Panc1 (cell line): ENCODE measurements at regions not wholly inside any gene's neighbourhood (a gene's known extent, or its start where the extent isn't known, plus 50 kb on each side); places are given as distances from the start of the nearest gene placed in this dataset.

Experiments
- ATAC-seq: fragments of 200-7000 bp; cut with Tn5 transposase; 2 replicates; pipeline ENCODE4 v1.9.1; 2020; ENCODE audit warnings: mild to moderate bottlenecking, moderate library complexity
- BruUV-seq: library from RNA; stranded (reverse); fragments of 400-500 nt; replicated peaks from 2 replicates; lab custom pipeline; 2021; lab: Mats Ljungman, UMichigan
- CTCF ChIA-PET: fragments of 300-600 bp; sonication (Branson Sonifier 250); formaldehyde crosslinking; loops from one replicate; lab custom pipeline; 2022; ENCODE audit warnings: antibody characterized with exemption; lab: Charles Lee
- POLR2A ChIA-PET: fragments of 300-600 bp; sonication (Branson Sonifier 250); formaldehyde crosslinking; loops from one replicate; lab custom pipeline; 2022; ENCODE audit warnings: antibody characterized with exemption; lab: Charles Lee
- DNase-seq: peaks from one replicate; pipeline ENCODE4 v3.0.0-alpha.2; 2010; ENCODE audit warnings: low read depth, low spot score
- H3K27ac ChIP-seq: 2 replicates; pipeline ENCODE4 v1.5.1; 2011; ENCODE audit warnings: mild to moderate bottlenecking, low read length, inconsistent platforms
- H3K27me3 ChIP-seq: fragments of 200-500 bp; sonication (Bioruptor generic); 2 replicates; pipeline ENCODE4 v1.6.0; 2014; ENCODE audit warnings: low read length, inconsistent platforms; ENCODE audit not compliant: control insufficient read depth, insufficient read depth
- H3K36me3 ChIP-seq: fragments of 200-500 bp; sonication (Bioruptor generic); 2 replicates; pipeline ENCODE4 v1.5.1; 2014; ENCODE audit warnings: inconsistent platforms, mild to moderate bottlenecking, low read length, moderate library complexity; ENCODE audit not compliant: control insufficient read depth, insufficient read depth
- H3K4me1 ChIP-seq: 2 replicates; pipeline ENCODE4 v1.5.1; 2011; ENCODE audit warnings: inconsistent platforms, mild to moderate bottlenecking, low read length, moderate library complexity; ENCODE audit not compliant: control insufficient read depth, insufficient read depth
- H3K4me3 ChIP-seq, 2 experiments: 2 replicates each; pipeline ENCODE4 v1.5.1; 2011 to 2012; ENCODE audit warnings: low read depth in 2 of 2, low read length in 2 of 2, mild to moderate bottlenecking in 2 of 2, inconsistent platforms in 1 of 2, moderate library complexity in 1 of 2
- H3K9me3 ChIP-seq: fragments of 200-500 bp; sonication (Bioruptor generic); 2 replicates; pipeline ENCODE4 v1.5.1; 2014; ENCODE audit warnings: low read depth, mild to moderate bottlenecking, inconsistent platforms, low read length, moderate library complexity; ENCODE audit not compliant: control insufficient read depth, insufficient read depth
- POLR2AphosphoS5 ChIP-seq: IDR thresholded peaks from 2 replicates; pipeline ENCODE4 v1.6.1; 2012; ENCODE audit warnings: mild to moderate bottlenecking, low read depth, low read length, moderate library complexity
- SIN3A ChIP-seq: IDR thresholded peaks from 2 replicates; pipeline ENCODE4 v1.6.1; 2012; ENCODE audit warnings: low read depth, mild to moderate bottlenecking, low read length, moderate library complexity, borderline replicate concordance; ENCODE audit not compliant: insufficient read depth
- TCF7L2 ChIP-seq: IDR thresholded peaks from 2 replicates; pipeline ENCODE4 v1.6.1; 2011; ENCODE audit warnings: mild to moderate bottlenecking, low read depth, low read length, inconsistent platforms
- in situ Hi-C: cut with HindIII; loops from 2 replicates; pipeline ENCODE4 v1.10.0; 2016; ENCODE audit warnings: low sequenced_read_pairs, low pct_unique_long_range_greater_than_20kb
- intact Hi-C: fragments of 100-400 bp; cut with micrococcal nuclease; formaldehyde crosslinking; loops from one replicate; pipeline ENCODE4 v1.10.0; 2022; ENCODE audit not compliant: unreplicated experiment
- TF ChIP-seq, protein P1 (sequence below): fragments of 450-650 bp; IDR thresholded peaks from 2 replicates; pipeline ENCODE4 v1.5.1; 2017; ENCODE audit warnings: mild to moderate bottlenecking
- TF ChIP-seq, protein P2 (sequence below), 2 experiments: IDR thresholded peaks; 2 replicates each; pipeline ENCODE4 v1.6.1; 2011 to 2012; ENCODE audit warnings: low read depth in 2 of 2, control low read depth in 1 of 2, low read length in 1 of 2, mild to moderate bottlenecking in 1 of 2, moderate library complexity in 1 of 2; ENCODE audit not compliant: insufficient read depth in 1 of 2

GRCh38 chr2:191758518-191759507 lies 80.9 kb downstream of the NABP1 start:
- no peak for TF ChIP-seq POLR2AphosphoS5
- TF ChIP-seq, protein P1, sequence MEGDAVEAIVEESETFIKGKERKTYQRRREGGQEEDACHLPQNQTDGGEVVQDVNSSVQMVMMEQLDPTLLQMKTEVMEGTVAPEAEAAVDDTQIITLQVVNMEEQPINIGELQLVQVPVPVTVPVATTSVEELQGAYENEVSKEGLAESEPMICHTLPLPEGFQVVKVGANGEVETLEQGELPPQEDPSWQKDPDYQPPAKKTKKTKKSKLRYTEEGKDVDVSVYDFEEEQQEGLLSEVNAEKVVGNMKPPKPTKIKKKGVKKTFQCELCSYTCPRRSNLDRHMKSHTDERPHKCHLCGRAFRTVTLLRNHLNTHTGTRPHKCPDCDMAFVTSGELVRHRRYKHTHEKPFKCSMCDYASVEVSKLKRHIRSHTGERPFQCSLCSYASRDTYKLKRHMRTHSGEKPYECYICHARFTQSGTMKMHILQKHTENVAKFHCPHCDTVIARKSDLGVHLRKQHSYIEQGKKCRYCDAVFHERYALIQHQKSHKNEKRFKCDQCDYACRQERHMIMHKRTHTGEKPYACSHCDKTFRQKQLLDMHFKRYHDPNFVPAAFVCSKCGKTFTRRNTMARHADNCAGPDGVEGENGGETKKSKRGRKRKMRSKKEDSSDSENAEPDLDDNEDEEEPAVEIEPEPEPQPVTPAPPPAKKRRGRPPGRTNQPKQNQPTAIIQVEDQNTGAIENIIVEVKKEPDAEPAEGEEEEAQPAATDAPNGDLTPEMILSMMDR = peak; percentile 80
- TF ChIP-seq, protein P2, sequence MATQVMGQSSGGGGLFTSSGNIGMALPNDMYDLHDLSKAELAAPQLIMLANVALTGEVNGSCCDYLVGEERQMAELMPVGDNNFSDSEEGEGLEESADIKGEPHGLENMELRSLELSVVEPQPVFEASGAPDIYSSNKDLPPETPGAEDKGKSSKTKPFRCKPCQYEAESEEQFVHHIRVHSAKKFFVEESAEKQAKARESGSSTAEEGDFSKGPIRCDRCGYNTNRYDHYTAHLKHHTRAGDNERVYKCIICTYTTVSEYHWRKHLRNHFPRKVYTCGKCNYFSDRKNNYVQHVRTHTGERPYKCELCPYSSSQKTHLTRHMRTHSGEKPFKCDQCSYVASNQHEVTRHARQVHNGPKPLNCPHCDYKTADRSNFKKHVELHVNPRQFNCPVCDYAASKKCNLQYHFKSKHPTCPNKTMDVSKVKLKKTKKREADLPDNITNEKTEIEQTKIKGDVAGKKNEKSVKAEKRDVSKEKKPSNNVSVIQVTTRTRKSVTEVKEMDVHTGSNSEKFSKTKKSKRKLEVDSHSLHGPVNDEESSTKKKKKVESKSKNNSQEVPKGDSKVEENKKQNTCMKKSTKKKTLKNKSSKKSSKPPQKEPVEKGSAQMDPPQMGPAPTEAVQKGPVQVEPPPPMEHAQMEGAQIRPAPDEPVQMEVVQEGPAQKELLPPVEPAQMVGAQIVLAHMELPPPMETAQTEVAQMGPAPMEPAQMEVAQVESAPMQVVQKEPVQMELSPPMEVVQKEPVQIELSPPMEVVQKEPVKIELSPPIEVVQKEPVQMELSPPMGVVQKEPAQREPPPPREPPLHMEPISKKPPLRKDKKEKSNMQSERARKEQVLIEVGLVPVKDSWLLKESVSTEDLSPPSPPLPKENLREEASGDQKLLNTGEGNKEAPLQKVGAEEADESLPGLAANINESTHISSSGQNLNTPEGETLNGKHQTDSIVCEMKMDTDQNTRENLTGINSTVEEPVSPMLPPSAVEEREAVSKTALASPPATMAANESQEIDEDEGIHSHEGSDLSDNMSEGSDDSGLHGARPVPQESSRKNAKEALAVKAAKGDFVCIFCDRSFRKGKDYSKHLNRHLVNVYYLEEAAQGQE (IDR thresholded peaks at IDR 0.05; ENCODE audit: insufficient read depth in 1 of 2, low read depth in 2 of 2, low read length in 1 of 2) = no peak
- TF ChIP-seq SIN3A = no peak
- TF ChIP-seq TCF7L2 = no peak
- H3K4me3 ChIP-seq = peak overlapping the region; percentile 11 to 40; a peak in 2 of 4 replicates
- intact Hi-C loops = no loop called here
- no peaks in the 10 kb centered on the region for H3K36me3 ChIP-seq
- no peaks in the 10 kb centered on the region for H3K27me3 ChIP-seq
- ChIA-PET CTCF (interaction anchor here (0.7 kb wide), 1 partner anchor 10 kb away, joined by 3 read pairs; no protein-coding TSS in a partner anchor), POLR2A (no interaction called here)
- no peak overlapping the region for H3K27ac ChIP-seq
- DNase-seq = peak; percentile 39
- in situ Hi-C loops = no loop called here
- ATAC-seq = peak; percentile 98
- H3K4me1 ChIP-seq = peaks cover 5% of the 10 kb centered on the region; the same call in 1 of the 2 replicates
- H3K9me3 ChIP-seq = no peaks in the 10 kb centered on the region
- BruUV-seq = no TSS peak

DNA sequence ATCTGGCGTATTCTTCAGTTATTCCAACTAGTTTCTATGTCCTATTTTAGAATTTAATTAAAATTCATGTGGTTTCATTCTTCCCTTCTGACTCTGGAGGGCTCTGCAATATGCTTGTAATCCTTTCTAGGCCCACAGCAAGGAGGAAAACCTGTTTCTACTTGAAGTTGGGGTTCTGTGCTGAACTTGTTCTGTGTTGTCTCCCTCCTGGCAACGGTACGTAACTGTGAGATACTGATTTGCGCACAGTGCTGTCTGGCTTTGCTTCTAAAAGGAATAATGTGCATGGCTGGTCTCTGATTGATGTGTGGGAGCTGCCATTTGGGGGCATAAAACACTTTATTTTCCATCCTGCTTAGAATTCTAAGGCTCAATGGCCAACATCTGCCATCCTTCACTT lies 81.7 kb downstream of the NABP1 start:
- ATAC-seq (no peak), DNase-seq (no peak)
- no peak overlapping the region for H3K4me3 ChIP-seq

More for the DNA sequence above, 81.7 kb downstream of the NABP1 start:
- intact Hi-C loops = no loop called here
- Histone ChIP-seq H3K27ac (no peak overlapping the region), H3K4me1 (peaks cover 5% of the 10 kb centered on the region; the same call in 1 of the 2 replicates), H3K9me3 (no peaks in the 10 kb centered on the region), H3K27me3 (no peaks in the 10 kb centered on the region), H3K36me3 (no peaks in the 10 kb centered on the region)
- in situ Hi-C loops = no loop called here
- no TSS peak for BruUV-seq
- ChIA-PET CTCF (no interaction called here), POLR2A (no interaction called here)
- no peak for TF ChIP-seq SIN3A
- TF ChIP-seq, protein P1 = no peak
- no peak for TF ChIP-seq TCF7L2
- no peak for TF ChIP-seq POLR2AphosphoS5
- TF ChIP-seq, protein P2 (IDR thresholded peaks at IDR 0.05; ENCODE audit: insufficient read depth in 1 of 2, low read depth in 2 of 2, low read length in 1 of 2) = no peak
